ENCODE measurements at regions not wholly inside any gene's neighbourhood (a gene's known extent, or its start where the extent isn't known, plus 50 kb on each side); places are given as distances from the start of the nearest gene placed in this dataset.

GRCh38 chr3:124486324-124486723 lies 243.9 kb upstream of the UMPS start:
- Mint-ChIP-seq H3K36me3 (peaks cover 29% of the 10 kb centered on the region), H3K27me3 (no peaks in the 10 kb centered on the region), H3K27ac (no peak overlapping the region), H3K4me1 (ENCODE audit: unreplicated experiment) (no peaks in the 10 kb centered on the region), H3K9me3 (no peaks in the 10 kb centered on the region), H3K4me3 (no peak overlapping the region)
- no peak for TF ChIP-seq CTCF (conservative IDR thresholded peaks at IDR 0.05)
- DNase-seq (ENCODE audit: extremely low spot score, unreplicated experiment) = no peak

DNA sequence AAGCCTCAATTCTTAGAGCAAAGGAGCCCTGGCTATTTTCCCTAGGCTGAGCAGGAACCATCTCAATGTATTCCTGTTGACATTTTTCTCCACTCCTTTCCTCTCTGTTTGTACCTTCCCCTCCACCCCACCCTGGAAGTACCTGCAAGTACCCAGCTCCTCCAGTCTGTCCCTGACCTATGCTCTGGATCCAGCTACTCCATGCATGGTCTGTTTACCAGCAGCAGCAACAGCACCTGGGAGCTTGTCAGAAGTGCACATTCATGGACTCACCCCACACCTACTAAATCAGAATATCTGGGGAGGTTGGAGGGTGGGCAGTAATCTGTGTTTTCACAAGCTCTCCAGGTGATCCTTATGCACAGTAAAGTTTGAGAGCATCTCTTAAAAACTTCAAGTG lies 240.7 kb upstream of the UMPS start:
- no peaks in the 10 kb centered on the region for H3K9me3 Mint-ChIP-seq
- TF ChIP-seq CTCF (conservative IDR thresholded peaks at IDR 0.05) = no peak
- no peak overlapping the region for H3K4me3 Mint-ChIP-seq
- H3K4me1 Mint-ChIP-seq (ENCODE audit: unreplicated experiment) = no peaks in the 10 kb centered on the region
- H3K36me3 Mint-ChIP-seq = peaks cover 32% of the 10 kb centered on the region
- DNase-seq (ENCODE audit: extremely low spot score, unreplicated experiment) = no peak
- H3K27me3 Mint-ChIP-seq = no peaks in the 10 kb centered on the region
- no peak overlapping the region for H3K27ac Mint-ChIP-seq

- no peak overlapping the region for H3K27ac Mint-ChIP-seq
- H3K36me3 Mint-ChIP-seq = peaks cover 29% of the 10 kb centered on the region
- no peaks in the 10 kb centered on the region for H3K4me1 Mint-ChIP-seq (ENCODE audit: unreplicated experiment)
- H3K27me3 Mint-ChIP-seq = no peaks in the 10 kb centered on the region
- TF ChIP-seq CTCF (conservative IDR thresholded peaks at IDR 0.05) = no peak
- no peak for DNase-seq (ENCODE audit: extremely low spot score, unreplicated experiment)
- no peaks in the 10 kb centered on the region for H3K9me3 Mint-ChIP-seq
- no peak overlapping the region for H3K4me3 Mint-ChIP-seq
Observed at GRCh38 chr3:124491098-124491497, 239.2 kb upstream of the UMPS start.

DNA sequence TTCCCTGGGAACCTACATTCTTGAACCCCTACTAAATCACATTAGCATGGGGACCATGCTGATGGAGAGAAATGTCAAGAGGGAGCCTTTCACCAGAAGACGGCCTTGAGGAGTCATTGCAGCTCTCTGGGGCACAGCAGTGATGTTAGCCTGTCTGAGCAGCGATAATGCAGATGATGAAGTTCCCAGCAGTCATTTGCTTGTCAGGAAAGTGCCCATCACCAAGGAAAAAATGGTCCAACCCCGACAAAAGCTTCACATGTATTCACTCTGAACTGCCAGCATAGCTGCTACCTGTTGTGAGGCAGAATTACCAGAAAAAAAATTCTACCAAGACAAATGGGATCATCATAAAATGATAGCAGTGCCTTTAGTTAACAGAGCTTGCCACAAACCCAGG lies 238.4 kb upstream of the UMPS start:
- H3K36me3 Mint-ChIP-seq = peaks cover 28% of the 10 kb centered on the region
- TF ChIP-seq CTCF (conservative IDR thresholded peaks at IDR 0.05) = no peak
- no peaks in the 10 kb centered on the region for H3K4me1 Mint-ChIP-seq (ENCODE audit: unreplicated experiment)
- H3K4me3 Mint-ChIP-seq = no peak overlapping the region
- no peaks in the 10 kb centered on the region for H3K27me3 Mint-ChIP-seq
- H3K27ac Mint-ChIP-seq = no peak overlapping the region
- H3K9me3 Mint-ChIP-seq = no peaks in the 10 kb centered on the region
- DNase-seq (ENCODE audit: extremely low spot score, unreplicated experiment) = no peak

GRCh38 chr3:124492824-124493223 lies 237.4 kb upstream of the UMPS start:
- peaks cover 25% of the 10 kb centered on the region for H3K36me3 Mint-ChIP-seq

More at GRCh38 chr3:124492824-124493223, 237.4 kb upstream of the UMPS start:
- Mint-ChIP-seq H3K27ac (no peak overlapping the region), H3K9me3 (no peaks in the 10 kb centered on the region), H3K27me3 (no peaks in the 10 kb centered on the region), H3K4me1 (ENCODE audit: unreplicated experiment) (no peaks in the 10 kb centered on the region), H3K4me3 (no peak overlapping the region)
- DNase-seq (ENCODE audit: extremely low spot score, unreplicated experiment) = no peak
- TF ChIP-seq CTCF (conservative IDR thresholded peaks at IDR 0.05) = no peak
